Ishikawa (cell line): ENCODE measurements at regions not wholly inside any gene's neighbourhood (a gene's known extent, or its start where the extent isn't known, plus 50 kb on each side); places are given as distances from the start of the nearest gene placed in this dataset.

ENCODE experiments used
- EGR1 ChIP-seq: IDR thresholded peaks from 2 replicates; pipeline ENCODE4 v1.6.1; 2012
- EP300 ChIP-seq: IDR thresholded peaks from 2 replicates; pipeline ENCODE4 v1.6.1; 2012; ENCODE audit warnings: borderline replicate concordance
- FOXM1 ChIP-seq: IDR thresholded peaks from 2 replicates; pipeline ENCODE4 v1.6.1; 2012; ENCODE audit warnings: low read depth, borderline replicate concordance
- MAX ChIP-seq: IDR thresholded peaks from 2 replicates; pipeline ENCODE4 v1.6.1; 2012
- RAD21 ChIP-seq: IDR thresholded peaks from 2 replicates; pipeline ENCODE4 v1.6.1; 2012; ENCODE audit warnings: low read depth
- REST ChIP-seq: IDR thresholded peaks from 2 replicates; pipeline ENCODE4 v1.6.1; 2012; ENCODE audit warnings: low read depth, mild to moderate bottlenecking
- TAF1 ChIP-seq: IDR thresholded peaks from 2 replicates; pipeline ENCODE4 v1.6.1; 2012; ENCODE audit warnings: low read depth, mild to moderate bottlenecking
- TEAD4 ChIP-seq: IDR thresholded peaks from 2 replicates; pipeline ENCODE4 v1.6.1; 2012

GRCh38 chr6:140992678-140993077 is 1140.0 kb upstream of the GJE1 start:
- TF ChIP-seq MAX (no peak), EP300 (no peak), RAD21 (no peak), REST (no peak), TEAD4 (no peak), FOXM1 (no peak), EGR1 (no peak), TAF1 (no peak)
